Adrenal gland (tissue), 9 donors: ENCODE measurements at regions not wholly inside any gene's neighbourhood (a gene's known extent, or its start where the extent isn't known, plus 50 kb on each side); places are given as distances from the start of the nearest gene placed in this dataset.

Source experiments
- DNase-seq, 7 donors: peaks; one replicate each; pipeline ENCODE4 v3.0.0-alpha.2; 2019 to 2020
- H3K27ac ChIP-seq, 5 donors: fragments of 200-600 bp; sonication (generic) in 4 of 5; 1 replicate in 3 of 5; 2 replicates in 2 of 5; pipeline versions ENCODE4 v1.5.1 to v1.8.0; 2016 to 2020; ENCODE audit warnings: mild to moderate bottlenecking in 1 of 5
- H3K27me3 ChIP-seq: fragments of 200-600 bp; 2 replicates; pipeline ENCODE4 v1.8.0; 2021
- H3K36me3 ChIP-seq, 2 donors: fragments of 200-600 bp; replicated peaks in 1 of 2; 1 replicate in 1 of 2; 2 replicates in 1 of 2; pipeline versions ENCODE4 v1.5.1 to v1.8.0; 2018 to 2022
- H3K4me1 ChIP-seq, 2 donors: fragments of 200-600 bp; replicated peaks in 1 of 2; 1 replicate in 1 of 2; 2 replicates in 1 of 2; pipeline versions ENCODE4 v1.5.1 to v1.8.0; 2018 to 2021
- H3K4me3 ChIP-seq, 4 donors: fragments of 200-600 bp; sonication (generic) in 3 of 4; one replicate each; pipeline ENCODE4 v1.5.1; 2016 to 2018
- H3K9me3 ChIP-seq, 3 donors: fragments of 200-600 bp; sonication (generic) in 1 of 3; replicated peaks in 1 of 3; 1 replicate in 2 of 3; 2 replicates in 1 of 3; pipeline versions ENCODE4 v1.5.1 to v1.8.0; 2016 to 2021
- POLR2A ChIP-seq, 2 donors: fragments of 450-650 bp; IDR thresholded peaks; one replicate each; pipeline ENCODE4 v1.6.1; 2017; ENCODE audit warnings: antibody characterized with exemption in 2 of 2, mild to moderate bottlenecking in 2 of 2, moderate library complexity in 1 of 2
- WGBS, 4 donors: extraction: QIAGEN DNeasy Blood & Tissue Kit in 2 of 4; methylation state at CpG; one replicate each; pipeline versions ENCODE4 v1.1.5 to v1.1.7; 2013 to 2017; 5-methylcytosine and 5-hydroxymethylcytosine counted together
- intact Hi-C, 2 donors: fragments of 100-400 bp; cut with DNase I; formaldehyde crosslinking; loops; one replicate each; pipeline versions ENCODE4 v1.14.1 to v1.15.0; 2022 to 2023
- TF ChIP-seq, protein P1 (sequence below), 6 experiments: fragments of 450-650 bp in 4 of 6; fragments of 200-600 bp in 2 of 6; sonication (generic) in 1 of 6; IDR thresholded peaks; 1 replicate in 5 of 6; 2 replicates in 1 of 6; pipeline versions ENCODE4 v1.5.1 to v1.8.0; 2016 to 2021; ENCODE audit warnings: antibody characterized with exemption in 6 of 6, mild to moderate bottlenecking in 2 of 6, moderate library complexity in 1 of 6
- donor health status: healthy with polysubstance abuse.
- donor health status: Bipolar disorder and iron deficiency.
- donor health status: DM: yes; HTN: yes; CAD: no.
- donor health status: DM: no; HTN: no; CAD: no.
- donor health status: DM: no; HTN: no; CAD: no.

GRCh38 chr2:136715146-136715545, 50.2 kb upstream of the THSD7B start:
- Histone ChIP-seq H3K9me3 (no peaks in the 10 kb centered on the region), H3K36me3 (no peaks in the 10 kb centered on the region), H3K4me1 (no peaks in the 10 kb centered on the region), H3K4me3 (no peak overlapping the region), H3K27me3 (no peaks in the 10 kb centered on the region), H3K27ac (no peak overlapping the region)
- intact Hi-C loops, result no loop called here
- WGBS, 4 donors, result 78 to 93% (median 89%) methylated on average over 1 of the region's 1 CpG
- TF ChIP-seq, protein P1, sequence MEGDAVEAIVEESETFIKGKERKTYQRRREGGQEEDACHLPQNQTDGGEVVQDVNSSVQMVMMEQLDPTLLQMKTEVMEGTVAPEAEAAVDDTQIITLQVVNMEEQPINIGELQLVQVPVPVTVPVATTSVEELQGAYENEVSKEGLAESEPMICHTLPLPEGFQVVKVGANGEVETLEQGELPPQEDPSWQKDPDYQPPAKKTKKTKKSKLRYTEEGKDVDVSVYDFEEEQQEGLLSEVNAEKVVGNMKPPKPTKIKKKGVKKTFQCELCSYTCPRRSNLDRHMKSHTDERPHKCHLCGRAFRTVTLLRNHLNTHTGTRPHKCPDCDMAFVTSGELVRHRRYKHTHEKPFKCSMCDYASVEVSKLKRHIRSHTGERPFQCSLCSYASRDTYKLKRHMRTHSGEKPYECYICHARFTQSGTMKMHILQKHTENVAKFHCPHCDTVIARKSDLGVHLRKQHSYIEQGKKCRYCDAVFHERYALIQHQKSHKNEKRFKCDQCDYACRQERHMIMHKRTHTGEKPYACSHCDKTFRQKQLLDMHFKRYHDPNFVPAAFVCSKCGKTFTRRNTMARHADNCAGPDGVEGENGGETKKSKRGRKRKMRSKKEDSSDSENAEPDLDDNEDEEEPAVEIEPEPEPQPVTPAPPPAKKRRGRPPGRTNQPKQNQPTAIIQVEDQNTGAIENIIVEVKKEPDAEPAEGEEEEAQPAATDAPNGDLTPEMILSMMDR (IDR thresholded peaks at IDR 0.05), result no peak
- no peak for TF ChIP-seq POLR2A (IDR thresholded peaks at IDR 0.05)
- no peak for DNase-seq

- Histone ChIP-seq H3K27me3 (no peaks in the 10 kb centered on the region), H3K9me3 (no peaks in the 10 kb centered on the region), H3K4me1 (no peaks in the 10 kb centered on the region), H3K36me3 (no peaks in the 10 kb centered on the region), H3K27ac (no peak overlapping the region), H3K4me3 (no peak overlapping the region)
- intact Hi-C loops, result no loop called here
- TF ChIP-seq, protein P1 (IDR thresholded peaks at IDR 0.05), result no peak
- no peak for TF ChIP-seq POLR2A (IDR thresholded peaks at IDR 0.05)
- 56 to 71% (median 63%) methylated on average over 2 of the region's 2 CpGs for WGBS, 4 donors
- DNase-seq, result no peak
Observed at GRCh38 chr2:136714452-136714951, 50.8 kb upstream of the THSD7B start.

DNA sequence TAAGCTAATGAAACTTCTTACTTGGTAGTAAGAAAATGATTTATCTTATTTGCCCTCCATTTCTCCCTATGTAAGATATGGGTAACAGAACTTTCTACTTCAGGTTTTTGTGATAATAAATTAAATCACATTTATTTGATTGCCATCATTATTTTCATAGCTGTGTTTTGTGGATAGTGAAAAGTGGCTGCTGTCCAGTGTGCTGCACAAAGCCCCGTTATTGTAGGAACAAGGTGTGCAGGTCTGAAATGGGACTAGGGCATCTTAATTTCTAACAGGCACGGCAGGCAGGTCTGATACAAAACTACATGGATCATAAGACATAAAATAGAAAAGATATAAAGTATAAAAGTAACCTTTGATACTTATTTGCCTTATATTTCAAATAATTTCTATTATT, 51.6 kb upstream of the THSD7B start:
- intact Hi-C loops, result no loop called here
- Histone ChIP-seq H3K36me3 (no peaks in the 10 kb centered on the region), H3K27me3 (no peaks in the 10 kb centered on the region), H3K27ac (no peak overlapping the region), H3K9me3 (no peaks in the 10 kb centered on the region), H3K4me3 (no peak overlapping the region), H3K4me1 (no peaks in the 10 kb centered on the region)
- no peak for DNase-seq
- TF ChIP-seq POLR2A (IDR thresholded peaks at IDR 0.05), result no peak
- TF ChIP-seq, protein P1 (IDR thresholded peaks at IDR 0.05), result no peak
- 20 to 53% (median 35%) methylated on average over 2 of the region's 2 CpGs for WGBS, 4 donors

DNA sequence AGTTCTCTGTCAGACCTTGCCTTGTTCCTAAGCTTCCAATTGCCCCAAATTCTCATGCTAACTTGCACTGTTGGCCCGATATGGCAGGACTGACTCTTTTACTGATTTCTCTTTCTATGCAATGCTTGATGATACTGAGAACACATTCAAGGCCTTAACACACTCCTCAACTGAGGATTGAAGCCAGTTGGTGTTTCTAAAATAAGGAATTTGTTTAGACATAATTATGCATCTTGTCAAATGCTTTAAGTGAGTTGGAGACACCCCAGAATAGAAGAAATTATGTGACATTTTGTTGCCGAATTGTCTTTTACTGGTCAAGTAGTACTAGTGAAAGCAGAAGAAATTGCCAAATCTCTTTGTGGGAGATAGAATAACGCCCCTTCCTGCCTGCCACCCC, 60.0 kb upstream of the THSD7B start:
- Histone ChIP-seq H3K4me1 (no peaks in the 10 kb centered on the region), H3K27me3 (no peaks in the 10 kb centered on the region), H3K27ac (no peak overlapping the region), H3K4me3 (no peak overlapping the region), H3K36me3 (no peaks in the 10 kb centered on the region), H3K9me3 (no peaks in the 10 kb centered on the region)
- WGBS, 4 donors, result 56 to 74% (median 66%) methylated on average over 3 of the region's 3 CpGs
- no peak for DNase-seq
- intact Hi-C loops, result no loop called here
- TF ChIP-seq, protein P1 (IDR thresholded peaks at IDR 0.05), result no peak
- no peak for TF ChIP-seq POLR2A (IDR thresholded peaks at IDR 0.05)
